IPS-NIHi11 (cell line): ENCODE measurements at regions not wholly inside any gene's neighbourhood (a gene's known extent, or its start where the extent isn't known, plus 50 kb on each side); places are given as distances from the start of the nearest gene placed in this dataset.

Experiments used
- DNase-seq: peaks from one replicate; pipeline ENCODE4 v3.0.0; 2012; ENCODE audit warnings: mixed read lengths, low spot score

- DNase-seq: no peak
Observed at GRCh38 chr16:79370736-79371135, 229.8 kb downstream of the MAF start.

GRCh38 chr16:79369796-79370195 is 230.7 kb downstream of the MAF start:
- no peak for DNase-seq

- DNase-seq: no peak
Observed at GRCh38 chr16:79367822-79368221, 232.7 kb downstream of the MAF start.

GRCh38 chr16:79366635-79367034 is 233.9 kb downstream of the MAF start:
- DNase-seq: no peak

- no peak for DNase-seq
Observed at GRCh38 chr16:79365702-79366101, 234.8 kb downstream of the MAF start.

GRCh38 chr16:79363484-79363883 is 237.1 kb downstream of the MAF start:
- no peak for DNase-seq

GRCh38 chr16:79363035-79363434 is 237.5 kb downstream of the MAF start:
- no peak for DNase-seq

GRCh38 chr16:79362300-79362970 is 238.1 kb downstream of the MAF start:
- DNase-seq: no peak

- no peak for DNase-seq
Observed at GRCh38 chr16:79361132-79361751, 239.3 kb downstream of the MAF start.

- no peak for DNase-seq
Observed at GRCh38 chr16:79360267-79360666, 240.3 kb downstream of the MAF start.

GRCh38 chr16:79359082-79359481 is 241.5 kb downstream of the MAF start:
- DNase-seq: no peak

- no peak for DNase-seq
Observed at GRCh38 chr16:79358188-79358587, 242.3 kb downstream of the MAF start.

GRCh38 chr16:79355600-79356358 is 244.8 kb downstream of the MAF start:
- DNase-seq: no peak

GRCh38 chr16:79351927-79352326 is 248.6 kb downstream of the MAF start:
- no peak for DNase-seq

- DNase-seq: no peak
Observed at GRCh38 chr16:79349803-79350202, 250.7 kb downstream of the MAF start.

GRCh38 chr16:79348521-79349306 is 251.8 kb downstream of the MAF start:
- DNase-seq: no peak

- DNase-seq: no peak
Observed at GRCh38 chr16:79347277-79347676, 253.3 kb downstream of the MAF start.

- no peak for DNase-seq
Observed at GRCh38 chr16:79339863-79340262, 260.7 kb downstream of the MAF start.

- no peak for DNase-seq
Observed at GRCh38 chr16:79337906-79338305, 262.6 kb downstream of the MAF start.

GRCh38 chr16:79336437-79337229 is 263.9 kb downstream of the MAF start:
- no peak for DNase-seq

- peak; percentile 71 for DNase-seq
Observed at GRCh38 chr16:79334127-79334526, 266.4 kb downstream of the MAF start.

- DNase-seq: no peak
Observed at GRCh38 chr16:79331066-79331465, 269.5 kb downstream of the MAF start.
